NOMO-1 (cell line): ENCODE measurements at regions not wholly inside any gene's neighbourhood (a gene's known extent, or its start where the extent isn't known, plus 50 kb on each side); places are given as distances from the start of the nearest gene placed in this dataset.

Experiments used
- DNase-seq, 2 experiments: peaks; one replicate each; lab custom pipeline; 2025; ENCODE audit not compliant: unreplicated experiment in 2 of 2; lab: John Stamatoyannopoulos, UW

DNA sequence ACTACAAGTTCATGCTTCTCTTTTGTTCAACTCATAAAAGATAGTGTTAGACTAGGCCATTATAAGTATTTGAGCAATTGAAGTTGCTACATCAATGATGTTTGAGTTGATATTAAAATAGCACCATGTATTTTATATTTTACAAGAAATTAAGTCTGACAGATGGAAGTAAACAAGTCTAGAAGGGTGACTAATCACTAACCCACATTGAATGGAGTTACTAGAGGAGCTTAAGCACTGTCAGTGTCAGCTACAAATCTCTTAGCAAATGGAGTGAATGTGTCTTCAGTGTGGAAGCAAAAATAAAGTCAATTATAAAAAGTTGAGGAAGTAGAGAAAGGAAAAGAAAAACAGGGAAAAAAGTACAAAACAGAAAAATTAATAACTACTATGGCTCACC, 592.5 kb downstream of the PCDH18 start:
- no peak for DNase-seq

DNA sequence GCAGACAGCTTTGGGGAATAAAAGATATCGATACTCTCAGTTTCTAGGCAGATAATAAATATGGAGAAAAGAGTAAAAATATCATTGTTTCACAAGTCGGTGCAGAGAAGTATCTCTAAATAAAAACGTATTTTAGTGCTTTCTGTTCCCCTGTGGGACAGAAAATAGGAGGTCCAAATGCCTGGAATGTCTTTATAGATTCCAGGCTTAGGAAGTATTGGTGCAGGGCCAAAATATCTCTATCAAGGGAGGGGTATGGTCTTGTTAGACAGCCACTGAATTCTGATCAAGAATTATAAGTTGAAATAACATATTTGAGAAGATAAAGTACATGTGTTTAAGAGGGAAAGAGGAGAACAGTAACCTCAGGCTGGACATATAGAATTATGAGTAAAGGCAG, 596.4 kb downstream of the PCDH18 start:
- DNase-seq, result no peak

DNA sequence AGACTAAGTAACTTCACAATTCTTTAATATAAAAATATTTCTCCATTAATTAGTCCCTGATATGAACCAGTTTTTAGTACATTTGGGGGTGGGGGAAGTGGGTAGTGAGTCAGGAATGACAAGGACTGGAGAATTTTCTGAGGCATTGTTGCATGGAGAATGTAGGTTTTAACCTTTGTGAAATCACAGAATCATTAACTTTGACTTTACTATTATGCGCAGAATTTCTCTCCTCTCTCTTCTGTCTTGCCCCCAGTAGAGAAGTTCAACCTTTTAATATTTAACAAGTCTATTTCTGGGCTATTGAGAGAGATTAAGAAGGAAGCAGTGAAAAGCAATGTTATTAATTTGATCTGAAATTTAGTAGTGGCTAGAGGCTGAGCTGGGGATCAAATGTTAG, 597.0 kb downstream of the PCDH18 start:
- DNase-seq, result no peak

DNA sequence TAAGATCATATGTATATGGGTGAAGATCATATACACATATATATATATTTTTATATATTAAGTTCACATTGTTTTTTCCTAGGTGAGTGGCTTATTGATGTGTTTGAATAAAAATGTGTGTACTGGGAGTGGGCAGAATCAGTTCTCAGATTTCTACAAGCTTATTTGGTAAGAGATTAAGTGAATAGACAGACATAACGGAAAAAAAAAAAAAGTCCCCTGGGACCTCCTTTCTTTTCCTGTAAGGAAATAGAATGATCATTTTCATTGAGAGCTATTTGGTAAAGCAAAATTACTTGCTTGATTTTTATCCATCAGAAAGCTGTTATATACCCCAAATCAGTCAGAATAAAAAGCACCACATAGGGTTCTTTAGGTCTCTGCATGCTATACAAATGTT, 597.7 kb downstream of the PCDH18 start:
- DNase-seq, result no peak

DNA sequence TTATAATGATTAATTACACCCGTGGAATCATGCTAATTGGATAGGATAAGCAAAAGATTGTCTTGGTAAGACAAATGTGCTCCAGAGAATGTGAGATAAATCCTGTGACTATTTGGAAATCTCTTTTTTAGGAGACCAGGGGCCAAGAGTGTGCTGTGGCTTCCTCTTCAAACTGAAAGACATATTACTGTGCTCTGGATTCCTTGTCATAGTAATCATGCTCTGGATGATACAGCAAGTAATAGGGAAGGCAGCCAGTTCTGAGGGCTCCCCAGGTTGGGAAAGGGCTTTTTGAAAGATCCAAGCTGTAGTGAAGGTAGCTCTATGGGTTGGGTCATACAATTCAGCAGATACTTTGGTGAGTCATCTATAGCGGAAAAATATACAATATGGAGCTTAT, 600.5 kb downstream of the PCDH18 start:
- no peak for DNase-seq

DNA sequence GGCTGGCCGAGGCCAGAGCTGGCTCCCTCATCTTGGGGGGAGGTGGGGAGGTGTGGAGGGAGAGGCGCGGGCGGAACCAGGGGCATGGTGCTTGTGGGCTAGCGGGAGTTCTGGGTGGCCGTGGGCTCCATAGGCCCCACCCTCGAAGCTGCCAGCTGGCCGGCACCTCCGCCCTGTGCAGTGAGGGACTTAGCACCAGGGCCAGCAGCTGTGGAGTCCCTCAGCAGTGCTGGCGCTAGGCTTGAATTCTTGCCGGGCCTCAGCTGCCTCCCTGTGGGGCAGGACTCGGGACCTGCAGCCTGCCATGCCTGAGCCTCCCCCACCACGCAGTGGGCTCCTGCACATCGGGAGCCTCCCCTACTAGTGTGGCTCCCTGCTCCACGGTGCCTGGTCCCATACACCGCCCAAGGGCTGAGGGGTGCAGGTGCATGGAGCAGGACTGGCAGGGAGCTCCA, 603.3 kb downstream of the PCDH18 start:
- DNase-seq, result no peak

DNA sequence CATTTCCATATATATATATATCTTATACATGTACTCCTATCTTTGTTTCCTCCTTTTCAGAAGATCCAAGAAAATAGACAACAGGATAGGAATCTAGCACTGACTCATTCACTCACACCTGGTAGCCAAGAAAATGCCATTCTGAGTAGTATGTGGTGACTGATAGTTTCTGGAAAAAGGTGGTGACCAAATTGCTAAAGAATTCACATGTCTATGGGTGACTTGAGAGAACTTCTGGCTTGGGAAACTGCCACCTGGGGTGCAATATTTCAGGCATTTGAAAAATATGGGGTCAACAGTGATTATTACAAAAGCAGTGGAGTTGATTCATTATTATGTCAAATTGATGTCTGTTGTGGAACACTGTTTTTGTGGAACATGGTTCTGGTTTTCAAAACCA, 605.1 kb downstream of the PCDH18 start:
- DNase-seq, result no peak

DNA sequence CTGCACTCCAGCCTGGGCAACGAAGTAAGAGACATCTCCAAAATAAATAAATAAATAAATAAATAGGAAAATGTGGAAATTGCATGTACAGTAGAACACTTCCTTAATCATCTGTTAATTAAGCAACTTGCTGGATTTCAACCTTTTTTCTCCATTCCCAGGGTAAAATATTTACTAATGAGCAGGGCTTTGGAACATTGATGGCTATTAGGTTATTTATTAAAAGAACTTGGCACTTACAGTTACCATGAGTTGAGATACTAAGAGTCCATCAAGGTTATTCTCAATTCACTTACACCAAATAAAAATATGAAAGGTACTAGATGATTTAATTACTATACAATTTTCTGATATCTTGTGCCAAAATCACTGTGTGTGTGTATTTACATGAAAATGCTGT, 607.1 kb downstream of the PCDH18 start:
- no peak for DNase-seq

DNA sequence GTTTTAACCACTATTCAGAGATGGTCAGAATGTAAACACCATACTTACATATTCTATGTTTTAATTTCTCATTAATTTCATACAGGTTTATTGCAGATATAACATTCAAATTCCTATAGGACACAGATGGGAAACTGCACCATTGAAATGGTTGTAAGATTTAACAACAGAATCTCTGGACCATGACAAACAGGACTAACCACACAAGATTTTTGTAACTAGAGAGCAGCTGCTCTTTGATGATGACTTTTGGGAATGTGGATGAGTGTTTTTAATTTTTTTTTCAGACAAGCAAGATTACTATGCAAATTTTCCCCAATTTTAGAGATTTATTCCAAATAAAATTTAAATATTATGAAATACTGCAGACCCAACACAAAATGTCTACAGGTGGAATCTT, 610.2 kb downstream of the PCDH18 start:
- DNase-seq, result no peak

DNA sequence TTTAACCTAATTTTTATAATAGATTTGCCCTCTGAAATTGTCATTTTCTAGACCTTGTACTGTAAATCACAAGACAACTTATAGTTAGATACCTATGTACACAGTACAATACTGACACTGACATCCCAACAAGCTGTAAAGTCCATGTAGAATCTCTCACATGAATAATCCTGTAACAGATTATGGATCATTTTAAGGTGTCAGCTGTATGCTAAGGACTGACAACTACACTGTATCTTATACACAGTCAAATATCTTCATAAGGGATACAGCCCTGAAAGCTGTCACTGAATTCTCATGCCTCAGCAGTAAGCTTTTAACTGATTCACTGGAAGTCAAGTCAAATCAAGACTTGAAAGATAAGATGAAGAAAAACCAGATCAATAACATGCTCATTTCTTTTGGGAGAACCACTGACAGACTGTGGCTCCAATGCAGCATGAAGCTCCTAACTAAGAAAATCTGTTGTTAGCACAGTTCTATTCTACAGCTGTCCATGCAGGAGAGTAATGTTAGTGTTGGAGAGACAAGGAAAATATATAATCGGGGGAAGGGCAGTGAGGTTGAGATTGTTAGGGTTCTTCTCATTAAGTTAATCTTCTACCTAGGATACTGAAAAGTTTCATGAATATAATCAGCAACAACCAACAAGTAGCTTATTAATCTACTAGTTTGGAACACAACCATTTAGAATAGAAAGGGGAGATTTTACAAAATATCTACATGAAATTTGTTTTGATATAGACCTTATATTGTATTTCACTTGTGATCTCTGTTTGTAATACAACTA, 612.0 kb downstream of the PCDH18 start:
- DNase-seq, result no peak

DNA sequence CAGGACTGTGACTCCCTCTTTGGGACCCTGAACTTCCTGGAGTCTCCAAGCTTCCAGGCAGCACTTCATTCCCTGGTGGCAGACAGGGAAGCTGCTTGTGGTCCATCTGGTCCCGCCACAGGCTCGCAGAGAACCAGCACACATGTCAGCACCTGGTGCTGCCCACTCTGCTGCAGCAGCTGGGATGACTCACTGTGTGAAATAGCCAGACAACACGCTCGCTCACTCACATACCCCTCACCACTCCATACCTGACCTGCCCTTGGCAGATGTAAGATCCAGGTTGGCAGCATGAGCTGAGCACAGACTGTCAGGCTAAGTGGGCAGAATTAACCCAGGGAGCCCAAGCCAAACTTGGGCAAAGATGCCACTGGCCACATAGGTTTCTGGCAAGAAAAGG, 613.5 kb downstream of the PCDH18 start:
- no peak for DNase-seq

DNA sequence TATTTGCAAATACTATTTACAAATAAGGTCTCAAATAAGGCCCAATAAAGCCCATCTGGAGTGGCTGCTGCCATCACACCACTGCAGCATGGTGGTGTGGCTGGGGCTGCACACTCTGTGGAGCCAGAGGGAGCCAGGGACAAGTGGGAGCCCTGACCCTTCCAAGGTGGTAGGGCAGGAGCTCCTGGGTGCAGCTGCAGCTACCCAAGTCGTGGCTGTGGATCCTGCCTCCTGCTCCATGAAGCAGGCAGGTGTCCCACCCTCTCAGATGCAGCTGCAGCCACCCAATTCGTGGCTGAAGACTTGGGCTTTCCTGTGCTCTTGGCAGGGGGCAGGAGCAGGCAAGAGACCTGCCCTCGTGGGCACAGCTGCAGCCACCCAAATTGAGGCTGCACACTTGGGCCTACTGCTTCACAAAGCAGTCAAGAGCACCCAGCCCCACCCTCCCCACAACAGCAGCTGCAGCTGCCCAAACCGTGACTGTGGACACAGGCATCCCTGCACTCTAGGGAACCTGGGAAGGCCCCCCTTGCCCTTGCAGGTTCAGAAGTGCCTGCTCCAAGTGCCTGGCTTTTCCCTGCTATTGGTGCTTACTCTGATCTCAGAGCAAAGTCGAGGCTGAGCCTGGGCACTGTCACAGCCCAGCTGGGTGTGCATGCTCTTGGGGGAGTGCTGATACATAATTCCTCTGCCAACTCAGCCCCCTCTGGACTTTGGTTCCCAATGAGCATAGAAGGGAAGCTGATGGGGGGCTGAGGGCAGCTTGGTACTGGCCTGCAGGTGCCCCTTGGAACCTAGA, 614.8 kb downstream of the PCDH18 start:
- no peak for DNase-seq

DNA sequence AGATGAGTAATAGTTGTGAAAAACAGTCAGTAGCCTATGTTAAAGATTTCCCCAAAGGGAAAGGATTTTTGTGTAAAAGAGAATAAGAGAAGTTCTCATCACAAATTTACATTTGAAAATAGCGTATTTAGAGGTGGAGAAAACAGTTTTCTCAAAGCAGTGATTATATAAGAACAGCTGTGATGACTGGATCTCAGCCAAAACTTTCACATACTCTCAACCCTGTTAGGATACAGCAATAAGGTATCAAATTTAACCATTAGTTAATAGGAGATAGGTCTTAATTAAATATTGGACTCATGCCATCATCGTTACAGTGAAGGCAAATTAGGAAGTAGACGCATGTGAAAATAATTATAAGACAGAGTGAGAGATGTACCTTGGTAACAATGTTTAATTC, 622.7 kb downstream of the PCDH18 start:
- no peak for DNase-seq

DNA sequence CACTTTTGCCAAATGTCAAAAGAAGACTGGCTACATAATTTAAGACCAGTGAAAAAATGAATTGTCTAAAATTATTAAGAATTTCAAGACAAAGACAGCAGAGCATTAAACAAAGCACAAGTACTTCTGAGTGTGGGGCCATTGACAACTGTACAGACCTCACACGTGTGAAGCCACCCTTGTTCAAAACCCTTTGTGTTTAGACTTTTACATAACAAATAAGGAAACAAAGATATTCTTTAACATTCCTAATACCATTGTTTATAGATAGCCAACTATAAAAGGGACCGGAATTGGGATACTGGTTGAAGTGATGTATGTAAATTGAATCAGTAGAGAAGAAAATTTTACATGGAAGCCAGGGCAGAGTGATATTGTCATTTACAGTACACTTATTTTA, 624.2 kb downstream of the PCDH18 start:
- DNase-seq, result no peak

DNA sequence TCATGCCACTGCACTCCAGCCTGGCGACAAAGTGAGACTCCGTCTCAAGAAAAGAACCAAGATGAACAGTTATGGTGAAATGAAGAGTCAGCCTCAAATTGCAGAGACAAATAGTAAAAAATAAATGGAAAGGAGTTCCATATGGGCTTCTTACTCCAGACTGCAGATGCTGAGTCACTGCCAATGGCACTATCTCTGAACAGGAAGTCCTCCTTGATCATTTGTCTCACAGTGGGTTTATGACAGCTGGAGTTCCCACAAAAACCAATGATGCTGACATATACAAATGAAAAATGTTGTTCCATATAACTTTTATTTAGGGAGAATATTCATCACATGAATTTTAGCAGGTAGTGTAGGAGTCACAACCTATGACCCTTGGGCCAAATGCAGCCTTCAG, 631.6 kb downstream of the PCDH18 start:
- DNase-seq, result no peak

DNA sequence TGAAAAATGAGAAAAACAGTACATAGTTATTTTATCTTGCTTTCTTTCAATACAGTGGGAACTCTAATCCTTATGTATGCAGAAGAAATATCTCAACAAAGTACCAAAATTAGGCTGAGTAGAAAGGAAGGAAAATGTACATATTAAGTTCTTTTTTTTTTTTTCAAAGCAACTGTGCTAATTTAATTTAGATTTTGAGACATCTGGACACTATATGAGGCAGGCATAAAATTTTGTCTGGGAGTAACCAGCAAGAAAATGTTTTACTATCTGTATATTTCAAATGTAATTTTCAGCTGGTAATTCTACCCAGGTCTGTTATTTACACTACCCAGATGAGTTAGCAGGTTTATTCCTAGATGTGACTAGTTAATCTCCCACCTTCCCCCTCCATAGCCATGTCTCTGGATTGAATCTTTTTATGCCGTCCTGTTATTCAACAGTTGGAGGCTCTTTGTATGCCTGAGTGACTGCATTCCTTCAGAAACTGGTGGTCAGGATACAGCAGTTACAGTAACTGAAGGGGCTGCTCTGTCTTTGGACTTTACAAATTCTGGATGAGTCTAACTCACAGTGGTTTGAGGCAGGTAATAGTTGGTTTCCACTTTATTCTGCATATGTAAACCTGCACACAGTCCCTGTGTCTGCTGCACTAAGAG, 633.6 kb downstream of the PCDH18 start:
- DNase-seq, result no peak

DNA sequence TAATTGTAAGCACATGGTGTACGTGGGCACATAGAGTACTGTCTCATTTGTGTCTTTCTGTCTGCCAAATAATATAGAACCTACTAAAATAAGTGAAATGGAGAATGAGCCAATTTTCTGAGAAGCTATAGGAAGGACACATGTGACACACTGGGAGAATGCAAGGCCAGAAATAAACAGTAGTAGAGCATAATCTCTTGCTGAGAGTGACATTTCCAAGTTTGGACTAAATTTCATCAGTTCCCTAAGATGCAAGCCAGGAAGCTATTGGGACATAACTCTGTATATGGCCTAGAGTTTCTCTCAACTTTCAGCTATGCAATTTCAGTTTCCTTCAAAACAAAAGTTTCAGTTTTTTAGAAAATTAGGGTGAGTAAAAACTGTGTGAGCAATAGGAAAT, 638.7 kb downstream of the PCDH18 start:
- no peak for DNase-seq

DNA sequence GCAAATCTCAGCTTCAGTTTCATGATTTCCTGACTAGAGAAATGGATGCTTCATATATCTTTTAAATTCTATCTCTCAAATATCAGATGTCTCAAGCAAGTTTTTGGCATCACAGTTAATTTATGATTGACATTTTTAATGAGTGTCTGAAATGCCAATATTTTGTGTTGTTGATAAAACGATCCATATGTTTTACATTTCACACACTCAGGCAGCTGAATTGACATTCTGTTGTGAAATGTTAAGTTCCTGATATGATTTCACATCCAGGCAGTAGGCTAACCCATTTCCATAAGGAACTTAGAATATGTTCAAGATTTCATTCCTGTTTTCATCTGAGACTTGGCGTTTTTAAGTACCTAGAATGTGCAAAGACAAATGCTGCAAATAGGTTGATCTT, 650.6 kb downstream of the PCDH18 start:
- no peak for DNase-seq

DNA sequence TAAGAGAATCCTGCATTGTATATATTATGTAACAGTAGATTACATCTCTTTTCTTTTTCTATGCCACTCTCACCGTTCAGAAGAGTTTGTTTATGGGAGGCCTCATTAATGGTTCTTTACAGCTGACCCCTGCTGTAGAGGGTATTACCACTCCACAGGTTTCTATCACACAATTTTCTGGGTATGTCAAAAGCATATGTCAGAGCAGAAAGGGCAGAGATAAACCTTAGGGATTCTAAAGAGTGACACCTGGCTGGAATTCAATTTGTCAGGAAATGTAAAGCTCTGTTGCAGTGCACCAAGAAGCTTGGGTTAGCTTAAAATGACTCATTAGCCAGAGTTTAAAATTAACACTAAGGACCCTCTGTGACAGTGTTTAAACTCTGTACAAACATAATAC, 658.7 kb downstream of the PCDH18 start:
- DNase-seq, result no peak

DNA sequence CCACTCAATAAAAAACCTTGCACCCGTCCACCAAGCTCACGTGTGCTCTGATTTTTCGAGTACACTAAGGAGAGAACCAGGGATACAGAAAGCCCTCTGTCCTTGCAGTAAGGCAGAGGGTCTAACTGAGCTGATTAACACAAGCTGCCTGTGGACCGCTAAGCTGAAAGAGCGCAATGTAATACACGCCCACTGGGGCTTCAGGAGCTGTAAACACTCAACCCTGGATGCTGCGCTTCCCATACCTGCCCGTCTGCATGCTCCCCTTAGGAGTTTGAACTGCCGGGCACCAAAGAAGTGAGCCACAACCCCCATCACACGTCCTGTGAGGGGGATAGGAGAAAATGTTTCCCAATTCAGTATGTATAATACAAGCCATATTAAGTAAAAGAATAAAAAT, 664.8 kb downstream of the PCDH18 start:
- DNase-seq, result no peak

DNA sequence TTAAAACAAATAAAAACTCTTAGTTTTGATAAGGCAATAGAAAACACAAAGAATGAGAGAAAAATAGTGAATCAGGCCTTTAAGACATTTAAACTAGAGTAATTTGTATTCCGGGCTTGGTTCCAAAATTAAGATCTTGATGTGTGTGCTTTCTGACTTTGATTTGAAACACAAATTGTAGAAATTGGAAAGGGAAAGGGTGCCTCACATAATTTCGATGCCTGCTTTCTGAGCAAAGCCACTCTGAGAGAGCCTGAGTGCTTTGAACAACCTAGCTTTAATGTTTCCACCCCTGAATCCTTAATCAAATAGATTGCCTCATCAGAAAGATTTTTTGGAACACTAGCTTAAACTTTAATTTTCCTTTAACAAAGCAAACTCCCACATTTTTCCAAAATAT, 666.8 kb downstream of the PCDH18 start:
- DNase-seq, result no peak
